Stimulated activated CD4-positive, alpha-beta T cell treated with anti-CD3 and anti-CD28 coated beads, TNF-alpha, amount 100 ng/mL, for 48 hours (primary cell): ENCODE measurements at regions not wholly inside any gene's neighbourhood (a gene's known extent, or its start where the extent isn't known, plus 50 kb on each side); places are given as distances from the start of the nearest gene placed in this dataset.

Source experiments
- DNase-seq, 3 donors: peaks; one replicate each; pipeline ENCODE4 v3.0.0-alpha.2; 2020; ENCODE audit warnings: low read depth in 3 of 3

GRCh38 chr14:65933400-65934069 is 521.0 kb downstream of the FUT8 start:
- DNase-seq: no peak

- no peak for DNase-seq
These were observed 521.5 kb downstream of the FUT8 start for GRCh38 chr14:65934070-65934435.

DNA sequence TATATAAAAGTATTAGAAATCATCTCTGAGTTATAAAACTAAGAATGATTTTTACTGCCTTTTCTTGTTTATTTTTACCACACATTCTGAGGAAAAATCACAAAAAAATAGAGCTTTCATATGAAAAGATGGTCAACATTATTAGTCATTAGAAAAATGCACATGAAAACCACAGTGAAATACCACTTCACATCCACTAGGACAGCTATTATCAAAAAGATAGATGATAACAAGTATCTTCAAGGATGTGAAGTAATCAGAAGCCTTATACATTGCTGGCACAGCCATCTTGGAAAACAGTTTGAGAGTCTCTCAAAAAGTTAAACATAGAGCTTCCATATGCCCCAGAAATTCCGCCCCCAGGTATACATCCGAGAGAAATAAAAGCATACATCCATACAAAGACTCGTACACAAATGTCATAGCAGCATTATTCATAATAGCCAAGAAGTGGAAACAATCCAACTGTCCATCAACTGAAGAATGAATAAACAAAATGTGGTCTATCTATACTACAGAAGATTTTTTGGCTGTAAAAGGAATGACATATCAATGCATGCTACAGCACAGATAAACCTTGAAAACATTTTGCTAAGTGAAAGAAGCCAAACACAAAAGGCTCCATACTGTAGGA is 523.9 kb downstream of the FUT8 start:
- no peak for DNase-seq

- DNase-seq: no peak
These were observed 524.8 kb downstream of the FUT8 start for GRCh38 chr14:65937079-65937959.

- DNase-seq: no peak
These were observed 525.4 kb downstream of the FUT8 start for GRCh38 chr14:65937960-65938316.

DNA sequence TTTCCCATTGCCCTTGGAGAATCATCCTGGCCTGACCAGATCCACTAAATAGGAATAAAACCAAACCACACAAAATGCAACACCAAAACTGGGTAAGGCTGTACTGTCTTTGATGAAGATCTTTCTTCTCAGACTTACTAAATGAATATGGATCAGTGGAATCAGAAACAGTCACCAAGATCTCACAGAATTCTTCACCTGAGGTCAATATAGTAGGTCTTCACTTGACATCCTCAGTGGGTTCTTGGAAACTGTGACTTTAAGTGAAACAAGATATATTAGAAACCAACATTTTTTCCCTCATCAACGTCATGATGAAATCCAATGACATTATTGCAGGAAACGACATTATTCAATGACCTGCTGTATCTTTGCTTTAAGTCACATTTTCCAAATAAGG is 526.2 kb downstream of the FUT8 start:
- DNase-seq: no peak

GRCh38 chr14:65939184-65939583 is 526.7 kb downstream of the FUT8 start:
- no peak for DNase-seq

GRCh38 chr14:65940056-65940735 is 527.7 kb downstream of the FUT8 start:
- DNase-seq: no peak

DNA sequence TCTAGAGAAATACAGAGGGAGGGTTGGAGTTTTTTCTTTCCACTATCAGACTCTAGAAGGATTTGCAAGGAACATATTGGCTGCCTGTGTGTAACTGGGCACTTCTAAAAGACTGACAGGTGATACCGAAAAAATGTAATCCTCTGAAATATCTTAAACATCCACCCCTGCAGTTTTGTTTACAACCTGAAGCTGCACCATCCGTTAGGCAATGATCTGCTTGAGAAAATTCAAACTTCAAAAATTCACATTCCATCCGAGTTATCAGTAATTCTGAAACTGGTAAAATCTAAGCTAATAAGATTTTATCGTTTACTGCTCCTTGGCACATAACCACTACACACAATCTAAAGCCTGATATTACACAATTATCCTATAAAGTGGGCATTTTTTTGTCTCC is 528.6 kb downstream of the FUT8 start:
- DNase-seq: no peak

DNA sequence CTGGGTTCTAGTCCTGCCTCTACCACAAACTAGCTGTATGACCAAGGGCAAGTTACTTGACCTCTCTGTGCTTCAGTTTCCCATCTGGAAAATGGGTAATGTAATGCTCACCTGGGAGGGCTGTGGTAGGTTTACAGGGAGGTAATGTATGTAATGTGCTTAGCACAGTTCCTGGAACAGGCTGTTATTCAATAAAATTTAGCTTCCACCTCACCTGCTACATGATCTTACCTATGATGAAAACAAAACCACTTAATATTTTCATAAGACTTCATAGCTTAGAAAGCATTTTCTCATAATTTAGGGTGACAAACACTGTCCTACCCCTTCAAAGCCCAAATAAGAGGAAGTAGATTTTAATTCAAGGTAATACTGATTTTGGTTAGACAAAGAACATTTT is 530.6 kb downstream of the FUT8 start:
- no peak for DNase-seq

DNA sequence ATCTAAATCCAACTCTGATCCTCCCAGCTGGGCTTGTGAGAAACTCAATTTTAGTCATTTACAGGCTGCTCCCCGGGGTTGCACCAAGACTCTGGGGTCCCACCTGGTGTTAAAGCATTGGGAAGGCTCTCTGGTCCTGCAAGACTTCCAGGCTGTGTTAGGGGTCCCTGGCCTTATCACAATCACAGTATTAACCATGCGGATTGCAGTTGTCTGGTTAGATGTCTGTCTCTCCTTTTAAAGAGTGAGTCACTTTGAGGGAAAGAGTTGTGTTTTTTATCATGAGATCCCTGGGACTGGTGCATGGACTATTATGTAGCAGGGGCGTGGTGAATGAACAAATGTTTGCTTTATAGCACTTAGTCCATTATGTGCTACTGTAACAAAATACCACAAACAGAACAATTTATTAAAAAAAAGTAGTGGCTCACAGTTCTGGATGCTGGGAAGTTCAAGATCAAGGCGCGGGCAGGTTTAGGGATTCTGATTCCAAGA is 531.4 kb downstream of the FUT8 start:
- no peak for DNase-seq

DNA sequence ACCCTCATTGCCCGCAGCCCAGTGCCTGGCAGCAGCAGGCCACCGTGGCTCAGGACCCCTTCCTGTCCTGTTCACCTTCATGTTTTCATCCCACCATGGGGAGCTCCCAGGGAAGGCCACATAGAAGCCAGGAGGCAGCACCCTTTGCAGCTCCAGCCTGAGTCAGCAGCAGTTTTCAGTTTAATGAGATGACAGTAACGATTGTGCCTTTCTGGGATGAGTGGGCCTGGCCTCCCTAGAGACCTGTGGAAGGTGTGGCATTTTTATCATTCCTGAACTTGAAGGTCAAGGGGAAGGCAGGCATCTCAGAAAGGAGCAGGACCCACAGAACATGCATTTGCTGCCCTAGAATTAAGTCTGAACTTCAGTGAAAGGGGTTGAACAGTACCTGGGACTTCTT is 532.8 kb downstream of the FUT8 start:
- DNase-seq: no peak

- DNase-seq: no peak
These were observed 534.0 kb downstream of the FUT8 start for GRCh38 chr14:65946494-65946893.

DNA sequence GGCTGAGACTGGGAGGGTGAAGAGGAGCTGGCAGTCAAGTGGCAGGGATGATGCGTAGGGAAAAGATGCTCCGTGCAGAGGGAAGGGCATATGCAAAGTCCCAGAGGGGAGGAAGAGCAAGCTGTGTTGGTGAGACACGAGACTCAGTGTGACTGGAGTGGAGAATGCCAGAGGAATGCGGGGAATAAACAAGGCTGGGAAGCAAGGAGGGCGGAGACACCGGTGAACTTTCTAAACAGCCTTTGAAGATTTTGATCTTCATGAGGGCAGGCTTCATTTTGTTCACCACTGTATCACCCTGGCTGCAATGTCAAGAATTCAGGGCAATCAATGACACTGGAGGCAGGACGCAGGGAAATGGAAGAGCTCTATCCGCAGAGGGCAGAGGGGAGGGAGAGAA is 535.8 kb downstream of the FUT8 start:
- DNase-seq: no peak

GRCh38 chr14:65949711-65950516 is 536.3 kb upstream of the CCDC196 start:
- peak in 2 of 3 donors; percentile 34 to 47 for DNase-seq

- DNase-seq: no peak
These were observed 531.2 kb upstream of the CCDC196 start for GRCh38 chr14:65954942-65955341.

GRCh38 chr14:65957631-65958205 is 528.5 kb upstream of the CCDC196 start:
- no peak for DNase-seq

DNA sequence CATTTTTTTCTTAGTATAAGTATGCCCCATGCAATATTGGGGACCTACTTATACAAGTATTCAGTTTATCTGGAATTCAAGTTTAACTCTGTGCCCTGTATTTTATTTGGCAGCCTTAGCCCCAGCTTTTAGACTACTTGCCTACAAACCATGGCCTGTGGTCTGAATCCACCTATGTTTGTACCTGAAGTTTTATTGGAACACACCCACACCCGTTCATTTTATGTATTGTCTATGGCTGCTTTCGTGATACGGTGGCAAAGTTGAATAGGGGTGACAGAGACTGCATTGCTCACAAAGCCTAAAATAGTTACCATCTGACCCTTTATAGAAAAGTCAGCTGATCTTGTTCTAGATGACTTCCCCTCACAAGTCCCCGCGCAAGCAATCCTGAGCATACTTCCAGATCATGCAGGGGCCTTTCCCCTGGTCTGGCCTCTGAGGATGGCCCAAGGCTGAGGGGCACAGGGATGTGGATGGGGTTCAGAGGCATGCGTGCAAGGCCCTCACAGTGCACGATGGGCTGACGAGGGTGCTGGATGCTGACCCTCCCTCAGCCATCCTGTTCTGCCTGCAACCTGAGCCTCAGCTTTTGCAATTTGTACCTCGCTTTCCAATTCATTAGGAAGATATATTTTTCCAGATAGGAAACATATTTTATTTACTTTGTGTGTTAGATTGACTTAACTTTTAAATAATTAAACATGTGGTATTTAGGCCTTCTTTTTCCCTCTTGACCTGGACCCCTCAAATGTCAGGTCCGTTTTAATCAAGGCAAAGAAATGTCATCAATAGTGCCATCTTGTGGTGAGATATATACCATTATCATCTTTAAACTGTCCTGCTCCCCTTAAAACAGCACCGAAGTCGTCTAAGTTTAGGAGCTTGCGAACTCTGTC is 527.3 kb upstream of the CCDC196 start:
- no peak for DNase-seq

- DNase-seq: no peak
These were observed 526.6 kb upstream of the CCDC196 start for GRCh38 chr14:65959563-65960024.

DNA sequence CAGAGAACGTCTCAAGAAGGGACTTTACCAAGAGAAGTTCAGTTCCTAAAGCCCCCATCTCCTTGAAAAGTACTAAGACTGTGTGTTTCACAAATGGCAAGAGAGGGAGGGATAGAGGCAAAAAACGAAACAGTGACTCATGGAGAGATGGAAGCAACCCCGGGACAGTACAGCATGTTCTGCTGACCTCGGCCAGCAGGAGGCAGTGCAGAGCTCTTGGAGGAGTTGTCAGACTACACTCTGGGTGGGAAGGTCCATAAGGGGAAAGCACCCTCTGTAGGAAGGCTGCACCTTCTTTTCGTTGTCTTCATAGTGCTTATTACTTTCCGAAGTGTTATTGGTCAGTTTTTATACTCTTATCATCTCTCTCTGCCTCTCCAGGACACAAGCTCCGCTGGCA is 525.2 kb upstream of the CCDC196 start:
- peak; percentile 76 to 82 (median 76) for DNase-seq
